ENCODE measurements at regions not wholly inside any gene's neighbourhood (a gene's known extent, or its start where the extent isn't known, plus 50 kb on each side); places are given as distances from the start of the nearest gene placed in this dataset.
"Not testable (repeated sequence)": the region's sequence is repeated elsewhere in the genome, so short reads cannot be mapped to it uniquely, and the experiment has no call there.

- DNase-seq (ENCODE audit: low read depth in 2 of 2), result not testable (repeated sequence)
Observed at GRCh38 chr14:83981676-83982258, 1548.2 kb upstream of the FLRT2 start.

GRCh38 chr14:83988275-83988674, 1541.7 kb upstream of the FLRT2 start:
- no peak for DNase-seq (ENCODE audit: low read depth in 2 of 2)

- DNase-seq (ENCODE audit: low read depth in 2 of 2), result no peak
Observed at GRCh38 chr14:83991666-83992065, 1538.3 kb upstream of the FLRT2 start.

- DNase-seq (ENCODE audit: low read depth in 2 of 2), result no peak
Observed at GRCh38 chr14:83992857-83993256, 1537.1 kb upstream of the FLRT2 start.

- no peak for DNase-seq (ENCODE audit: low read depth in 2 of 2)
Observed at GRCh38 chr14:83993545-83993944, 1536.4 kb upstream of the FLRT2 start.

GRCh38 chr14:83994020-83994419, 1535.9 kb upstream of the FLRT2 start:
- DNase-seq (ENCODE audit: low read depth in 2 of 2), result no peak

GRCh38 chr14:84001023-84001422, 1528.9 kb upstream of the FLRT2 start:
- no peak for DNase-seq (ENCODE audit: low read depth in 2 of 2)

GRCh38 chr14:84003346-84003745, 1526.6 kb upstream of the FLRT2 start:
- no peak for DNase-seq (ENCODE audit: low read depth in 2 of 2)

- DNase-seq (ENCODE audit: low read depth in 2 of 2), result no peak
Observed at GRCh38 chr14:84006643-84007155, 1523.2 kb upstream of the FLRT2 start.

GRCh38 chr14:84013424-84013823, 1516.5 kb upstream of the FLRT2 start:
- no peak for DNase-seq (ENCODE audit: low read depth in 2 of 2)

GRCh38 chr14:84017495-84017894, 1512.4 kb upstream of the FLRT2 start:
- no peak for DNase-seq (ENCODE audit: low read depth in 2 of 2)

GRCh38 chr14:84021433-84021832, 1508.5 kb upstream of the FLRT2 start:
- no peak for DNase-seq (ENCODE audit: low read depth in 2 of 2)

- no peak for DNase-seq (ENCODE audit: low read depth in 2 of 2)
Observed at GRCh38 chr14:84024231-84024820, 1505.6 kb upstream of the FLRT2 start.

- no peak for DNase-seq (ENCODE audit: low read depth in 2 of 2)
Observed at GRCh38 chr14:84025106-84026012, 1504.6 kb upstream of the FLRT2 start.

- no peak for DNase-seq (ENCODE audit: low read depth in 2 of 2)
Observed at GRCh38 chr14:84027351-84027750, 1502.6 kb upstream of the FLRT2 start.

- no peak for DNase-seq (ENCODE audit: low read depth in 2 of 2)
Observed at GRCh38 chr14:84028080-84028604, 1501.8 kb upstream of the FLRT2 start.

- no peak for DNase-seq (ENCODE audit: low read depth in 2 of 2)
Observed at GRCh38 chr14:84029246-84029645, 1500.7 kb upstream of the FLRT2 start.

- no peak for DNase-seq (ENCODE audit: low read depth in 2 of 2)
Observed at GRCh38 chr14:84029720-84030119, 1500.2 kb upstream of the FLRT2 start.

GRCh38 chr14:84036840-84037239, 1493.1 kb upstream of the FLRT2 start:
- no peak for DNase-seq (ENCODE audit: low read depth in 2 of 2)

- no peak for DNase-seq (ENCODE audit: low read depth in 2 of 2)
Observed at GRCh38 chr14:84037593-84037992, 1492.4 kb upstream of the FLRT2 start.

GRCh38 chr14:84040101-84040500, 1489.8 kb upstream of the FLRT2 start:
- no peak for DNase-seq (ENCODE audit: low read depth in 2 of 2)

- DNase-seq (ENCODE audit: low read depth in 2 of 2), result no peak
Observed at GRCh38 chr14:84041421-84041820, 1488.5 kb upstream of the FLRT2 start.
